ENCODE measurements at regions not wholly inside any gene's neighbourhood (a gene's known extent, or its start where the extent isn't known, plus 50 kb on each side); places are given as distances from the start of the nearest gene placed in this dataset.

- TF ChIP-seq ZNF777 (tag by site-specific recombination; IDR thresholded peaks at IDR 0.05; ENCODE audit: borderline replicate concordance) (no peak), CTCF (tag by site-specific recombination; IDR thresholded peaks at IDR 0.05) (no peak), ZNF670 (tag by site-specific recombination; IDR thresholded peaks at IDR 0.05; ENCODE audit: low read depth) (no peak), ZNF610 (tag by site-specific recombination; IDR thresholded peaks at IDR 0.05; ENCODE audit: borderline replicate concordance) (no peak), ZNF629 (tag by site-specific recombination; IDR thresholded peaks at IDR 0.05) (no peak), KLF16 (tag by site-specific recombination; IDR thresholded peaks at IDR 0.05) (no peak), ZNF2 (tag by site-specific recombination; IDR thresholded peaks at IDR 0.05) (no peak)
Measured at GRCh38 chr13:44072536-44072935, 192.8 kb downstream of the LACC1 start.
